Neuron (in vitro differentiated cells): ENCODE measurements at regions not wholly inside any gene's neighbourhood (a gene's known extent, or its start where the extent isn't known, plus 50 kb on each side); places are given as distances from the start of the nearest gene placed in this dataset.
A peak's percentile ranks its signal among the peaks of the same experiment; 100 is the strongest.
"Not testable (repeated sequence)": the region's sequence is repeated elsewhere in the genome, so short reads cannot be mapped to it uniquely, and the experiment has no call there.

Experiments
- H2AFZ ChIP-seq: one replicate; pipeline ENCODE4 v1.6.1; 2013; ENCODE audit warnings: low read depth, mild to moderate bottlenecking, inconsistent platforms, low read length, moderate library complexity
- H3K27me3 ChIP-seq: one replicate; pipeline ENCODE4 v1.6.1; 2013; ENCODE audit warnings: low read length; ENCODE audit not compliant: insufficient read depth
- H3K36me3 ChIP-seq: one replicate; pipeline ENCODE4 v1.6.1; 2013; ENCODE audit warnings: low read length; ENCODE audit not compliant: insufficient read depth
- H3K4me1 ChIP-seq: one replicate; pipeline ENCODE4 v1.6.1; 2013; ENCODE audit warnings: low read length; ENCODE audit not compliant: insufficient read depth
- H3K4me3 ChIP-seq: 2 replicates; pipeline ENCODE4 v1.5.1; 2013; ENCODE audit warnings: mild to moderate bottlenecking, low read length, moderate library complexity
- H3K9me3 ChIP-seq: one replicate; pipeline ENCODE4 v1.6.1; 2013; ENCODE audit warnings: low read length

DNA sequence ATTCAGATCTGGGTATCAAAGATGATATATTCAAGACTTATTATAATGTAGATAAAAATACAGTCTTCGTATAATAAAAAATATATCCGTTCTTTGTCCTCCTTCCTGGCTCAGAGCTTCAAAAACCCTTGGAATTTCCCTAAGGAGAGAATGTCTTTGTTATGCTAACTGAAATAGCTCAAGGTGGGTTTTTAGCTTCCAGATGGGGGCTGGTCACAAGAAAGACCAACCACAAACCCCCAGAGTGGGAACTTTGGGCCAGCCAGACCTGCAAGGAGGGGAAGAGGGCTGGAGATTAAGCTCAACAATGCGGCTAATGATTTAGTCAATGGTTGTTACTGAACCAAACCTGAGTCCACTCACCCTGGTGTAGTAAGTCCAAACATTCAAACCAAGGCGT, 196.4 kb downstream of the SDHAF3 start:
- no peaks in the 10 kb centered on the region for H3K27me3 ChIP-seq
- H2AFZ ChIP-seq = no peak overlapping the region
- peaks cover 8% of the 10 kb centered on the region for H3K9me3 ChIP-seq
- H3K36me3 ChIP-seq = no peaks in the 10 kb centered on the region
- peaks cover 3% of the 10 kb centered on the region for H3K4me1 ChIP-seq
- H3K4me3 ChIP-seq = no peak overlapping the region

DNA sequence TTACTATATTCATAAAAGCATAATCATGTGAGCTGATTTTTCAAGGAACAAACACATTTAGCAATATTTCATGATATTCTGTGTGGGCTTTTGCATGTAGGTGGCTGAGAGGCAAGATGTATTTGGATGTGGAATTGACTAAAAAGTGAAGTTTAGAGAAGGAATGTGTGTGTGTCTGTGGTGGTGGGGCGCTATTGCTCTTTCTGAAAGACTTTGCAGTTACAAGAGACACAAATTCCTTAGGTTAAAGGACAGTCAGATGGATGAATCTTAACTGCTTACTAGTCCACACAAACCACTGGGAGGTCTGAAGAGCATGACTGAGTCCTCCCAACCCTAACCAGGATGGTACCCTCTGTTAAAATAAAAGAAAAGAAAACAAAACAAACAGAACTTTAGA, 200.1 kb downstream of the SDHAF3 start:
- Histone ChIP-seq H3K27me3 (no peaks in the 10 kb centered on the region), H3K36me3 (no peaks in the 10 kb centered on the region), H3K4me1 (peaks cover 3% of the 10 kb centered on the region), H3K4me3 (no peak overlapping the region), H2AFZ (no peak overlapping the region), H3K9me3 (peaks cover 8% of the 10 kb centered on the region)

DNA sequence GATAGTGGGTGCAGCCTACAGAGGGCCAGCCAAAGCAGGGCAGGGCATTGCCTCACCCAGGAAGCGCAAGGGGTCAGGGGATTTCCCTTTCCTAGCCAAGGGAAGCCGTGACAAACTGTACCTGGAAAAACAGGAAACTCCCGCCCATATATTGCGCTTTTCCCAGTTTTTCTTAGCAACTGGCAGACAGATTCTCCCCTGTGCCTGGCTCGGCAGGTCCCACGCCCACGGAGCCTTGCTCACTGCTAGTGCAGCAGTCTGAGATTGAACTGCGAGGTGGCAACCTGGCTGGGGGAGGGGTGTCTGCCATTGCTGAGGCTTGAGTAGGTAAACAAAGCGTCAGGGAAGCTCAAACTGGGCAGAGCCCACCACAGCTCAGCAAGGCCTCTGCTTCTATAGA, 212.4 kb downstream of the SDHAF3 start:
- not testable (repeated sequence) for H3K4me3 ChIP-seq, H2AFZ ChIP-seq

DNA sequence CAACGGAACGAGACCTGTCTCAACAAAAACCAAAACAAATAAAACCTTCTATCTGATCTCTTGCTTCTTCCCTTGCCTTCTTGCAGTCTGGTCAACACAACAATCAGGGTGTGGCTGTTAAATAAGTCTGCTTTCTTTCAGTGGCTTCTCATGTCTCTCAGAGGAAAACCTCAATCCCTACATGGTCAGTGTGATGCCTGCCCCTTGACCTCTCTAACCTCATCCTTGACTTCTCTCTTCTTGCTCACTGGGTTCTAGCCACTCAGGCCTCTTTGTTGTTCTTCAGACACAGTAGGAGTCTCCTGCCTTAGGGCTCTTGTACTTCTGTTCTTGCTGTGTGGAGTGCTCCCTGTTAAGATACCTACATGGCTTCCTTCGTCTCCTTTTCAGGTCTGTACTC, 220.4 kb downstream of the SDHAF3 start:
- H3K4me3 ChIP-seq = no peak overlapping the region
- no peaks in the 10 kb centered on the region for H3K36me3 ChIP-seq
- H3K4me1 ChIP-seq = peaks cover 2% of the 10 kb centered on the region
- H3K27me3 ChIP-seq = no peaks in the 10 kb centered on the region
- H2AFZ ChIP-seq = no peak overlapping the region
- H3K9me3 ChIP-seq = no peaks in the 10 kb centered on the region

More for the DNA sequence above, 212.4 kb downstream of the SDHAF3 start:
- not testable (repeated sequence) for H3K4me1 ChIP-seq, H3K36me3 ChIP-seq, H3K27me3 ChIP-seq, H3K9me3 ChIP-seq

DNA sequence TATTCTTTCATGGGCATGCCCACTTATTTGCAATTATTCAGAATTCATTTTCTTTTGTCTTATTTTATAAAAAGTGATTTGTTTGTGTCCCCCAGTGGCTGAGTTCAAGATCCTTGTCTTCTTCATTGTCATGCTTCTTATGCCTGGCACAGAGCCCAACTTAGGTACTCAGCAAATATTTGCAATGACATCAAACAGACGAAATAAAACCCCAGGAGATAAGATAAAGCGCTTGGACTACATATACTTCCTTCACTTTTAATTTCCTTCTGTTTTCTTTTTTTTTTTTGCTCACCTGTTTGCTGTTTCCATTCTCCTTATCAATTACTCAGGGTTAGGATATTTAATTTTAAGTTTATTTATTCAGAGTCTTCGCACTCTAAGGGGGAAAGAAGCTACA, 225.0 kb downstream of the SDHAF3 start:
- H3K9me3 ChIP-seq = no peaks in the 10 kb centered on the region
- no peaks in the 10 kb centered on the region for H3K36me3 ChIP-seq
- no peak overlapping the region for H2AFZ ChIP-seq
- H3K27me3 ChIP-seq = no peaks in the 10 kb centered on the region
- H3K4me3 ChIP-seq = no peak overlapping the region
- peaks cover 3% of the 10 kb centered on the region for H3K4me1 ChIP-seq

DNA sequence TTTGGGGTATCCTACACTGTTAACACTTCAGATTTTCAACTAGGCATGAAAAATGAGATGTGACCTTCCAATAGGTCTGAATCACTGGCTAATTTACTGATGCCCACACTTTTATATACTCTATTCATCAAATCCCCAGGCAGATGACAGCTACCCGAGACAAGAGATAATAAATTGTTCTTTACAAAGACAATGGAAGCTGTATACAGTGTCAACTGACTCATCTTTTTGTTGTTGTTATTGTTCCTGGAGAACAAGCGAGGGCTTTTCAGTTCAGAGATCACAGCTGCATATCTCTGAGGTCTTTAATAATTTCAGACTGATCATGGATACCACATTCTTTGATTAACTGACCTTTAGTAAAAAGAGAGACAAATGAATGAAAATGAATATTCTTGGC, 228.9 kb downstream of the SDHAF3 start:
- peaks cover 2% of the 10 kb centered on the region for H3K9me3 ChIP-seq
- H3K36me3 ChIP-seq = no peaks in the 10 kb centered on the region
- H3K4me1 ChIP-seq = peaks cover 3% of the 10 kb centered on the region

DNA sequence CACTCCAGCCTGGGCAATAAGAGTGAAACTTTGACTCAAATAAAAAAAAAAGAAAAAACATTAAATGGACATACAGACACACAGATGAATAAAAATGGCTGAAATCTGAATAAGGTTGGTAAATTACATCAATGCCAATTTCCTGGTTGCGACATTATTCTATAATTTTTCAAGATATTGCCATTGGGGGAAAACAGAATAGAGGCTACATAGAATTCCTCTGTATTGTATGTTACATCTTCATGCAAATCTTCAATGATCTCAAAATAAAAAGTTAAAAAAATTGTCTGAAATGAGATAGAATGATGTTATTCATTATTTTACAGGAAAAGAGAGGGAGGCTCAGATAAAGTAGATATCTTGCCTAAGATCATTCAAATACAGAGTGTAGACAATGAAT, 234.0 kb downstream of the SDHAF3 start:
- peaks cover 2% of the 10 kb centered on the region for H3K9me3 ChIP-seq

More for the DNA sequence above, 228.9 kb downstream of the SDHAF3 start:
- Histone ChIP-seq H3K27me3 (no peaks in the 10 kb centered on the region), H3K4me3 (no peak overlapping the region), H2AFZ (peak overlapping the region; percentile 26)

DNA sequence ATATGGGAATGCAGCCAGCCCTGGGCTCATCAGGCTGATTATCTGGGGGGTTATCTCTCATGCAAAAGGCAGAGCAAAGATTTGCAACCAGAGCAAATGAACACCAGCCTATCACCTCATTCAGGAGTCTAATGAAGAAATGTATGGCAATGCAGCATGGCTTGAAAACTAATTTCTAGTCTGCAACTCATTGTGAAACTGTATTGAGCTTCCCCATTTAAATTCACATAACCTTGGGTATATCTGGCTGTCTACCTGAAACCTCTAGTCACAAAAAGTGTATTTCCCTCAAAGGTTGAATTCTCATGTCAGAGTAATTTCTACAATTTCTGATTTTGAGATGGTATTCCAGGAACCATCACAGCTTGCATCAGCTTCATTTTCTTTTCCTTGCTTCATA, 240.0 kb downstream of the SDHAF3 start:
- no peak overlapping the region for H3K4me3 ChIP-seq
- H3K27me3 ChIP-seq = no peaks in the 10 kb centered on the region
- no peaks in the 10 kb centered on the region for H3K9me3 ChIP-seq
- H2AFZ ChIP-seq = no peak overlapping the region
- H3K4me1 ChIP-seq = peaks cover 2% of the 10 kb centered on the region
- no peaks in the 10 kb centered on the region for H3K36me3 ChIP-seq

More for the DNA sequence above, 234.0 kb downstream of the SDHAF3 start:
- Histone ChIP-seq H3K27me3 (no peaks in the 10 kb centered on the region), H3K4me1 (peaks cover under 1% of the 10 kb centered on the region), H3K36me3 (no peaks in the 10 kb centered on the region), H2AFZ (no peak overlapping the region), H3K4me3 (no peak overlapping the region)

DNA sequence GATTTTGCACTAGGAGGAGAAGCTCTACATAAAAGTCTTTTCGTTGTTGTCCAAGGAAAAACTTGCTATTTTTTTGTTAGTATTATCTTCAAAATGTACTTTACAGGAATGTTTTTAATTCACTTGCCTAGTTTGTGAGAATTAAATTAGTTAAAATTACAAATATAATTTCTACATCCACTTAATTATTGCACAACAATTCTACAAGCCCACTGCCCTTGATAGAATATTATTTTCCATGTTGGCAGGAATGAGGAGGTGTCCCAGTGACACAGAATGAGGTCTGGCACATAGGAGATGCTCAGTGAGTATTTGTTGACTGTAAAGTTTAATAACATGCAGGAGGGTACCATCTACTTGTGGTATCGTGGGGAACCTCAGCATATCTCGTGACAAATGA, 255.4 kb downstream of the SDHAF3 start:
- H3K27me3 ChIP-seq = no peaks in the 10 kb centered on the region
- peaks cover 37% of the 10 kb centered on the region for H3K4me1 ChIP-seq
- H3K9me3 ChIP-seq = no peaks in the 10 kb centered on the region
- H3K36me3 ChIP-seq = no peaks in the 10 kb centered on the region
- no peak overlapping the region for H3K4me3 ChIP-seq
- H2AFZ ChIP-seq = no peak overlapping the region

DNA sequence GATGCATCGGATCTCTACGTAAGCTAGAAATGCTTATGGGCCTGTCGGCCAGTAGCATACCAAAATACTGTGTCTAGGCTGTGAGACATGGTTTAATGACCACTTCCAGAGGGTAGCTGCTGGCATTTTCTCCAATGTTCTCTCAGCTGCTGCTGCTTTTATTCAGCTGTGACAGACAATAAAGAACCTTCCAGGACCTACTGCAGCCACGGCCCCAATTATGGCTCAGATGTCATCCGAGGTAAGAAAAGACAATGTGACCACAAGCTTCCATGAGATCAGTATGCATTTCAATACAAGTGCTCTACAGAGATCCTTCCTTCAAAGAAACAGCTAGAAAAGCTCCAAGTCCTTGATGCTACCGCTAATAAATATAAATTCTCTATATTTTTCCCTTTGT, 256.2 kb downstream of the SDHAF3 start:
- no peaks in the 10 kb centered on the region for H3K27me3 ChIP-seq

DNA sequence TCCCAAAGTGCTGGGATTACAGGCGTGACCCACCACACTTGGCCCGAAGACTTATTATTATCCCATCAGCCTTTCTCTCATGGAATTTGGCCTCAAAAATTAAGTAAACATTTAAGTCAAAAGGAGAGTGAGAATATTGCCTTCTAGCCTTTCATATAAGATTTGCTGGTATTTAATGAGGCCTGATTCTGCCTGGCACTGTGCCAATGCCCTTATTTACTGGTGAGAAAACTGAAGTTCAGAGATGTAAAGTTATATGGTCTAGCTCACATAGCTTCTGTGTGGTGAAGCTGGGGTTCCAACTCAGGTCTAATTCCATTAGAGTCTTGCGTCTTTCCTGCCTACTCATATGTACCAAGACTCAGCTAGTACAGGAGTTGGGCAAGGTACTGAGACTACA, 260.2 kb downstream of the SDHAF3 start:
- Histone ChIP-seq H2AFZ (no peak overlapping the region), H3K4me3 (no peak overlapping the region), H3K36me3 (no peaks in the 10 kb centered on the region), H3K9me3 (no peaks in the 10 kb centered on the region), H3K4me1 (peaks cover 19% of the 10 kb centered on the region), H3K27me3 (no peaks in the 10 kb centered on the region)

More for the DNA sequence above, 256.2 kb downstream of the SDHAF3 start:
- Histone ChIP-seq H3K4me3 (no peak overlapping the region), H3K4me1 (peaks cover 37% of the 10 kb centered on the region), H3K36me3 (no peaks in the 10 kb centered on the region), H2AFZ (peak overlapping the region; percentile 13), H3K9me3 (no peaks in the 10 kb centered on the region)

DNA sequence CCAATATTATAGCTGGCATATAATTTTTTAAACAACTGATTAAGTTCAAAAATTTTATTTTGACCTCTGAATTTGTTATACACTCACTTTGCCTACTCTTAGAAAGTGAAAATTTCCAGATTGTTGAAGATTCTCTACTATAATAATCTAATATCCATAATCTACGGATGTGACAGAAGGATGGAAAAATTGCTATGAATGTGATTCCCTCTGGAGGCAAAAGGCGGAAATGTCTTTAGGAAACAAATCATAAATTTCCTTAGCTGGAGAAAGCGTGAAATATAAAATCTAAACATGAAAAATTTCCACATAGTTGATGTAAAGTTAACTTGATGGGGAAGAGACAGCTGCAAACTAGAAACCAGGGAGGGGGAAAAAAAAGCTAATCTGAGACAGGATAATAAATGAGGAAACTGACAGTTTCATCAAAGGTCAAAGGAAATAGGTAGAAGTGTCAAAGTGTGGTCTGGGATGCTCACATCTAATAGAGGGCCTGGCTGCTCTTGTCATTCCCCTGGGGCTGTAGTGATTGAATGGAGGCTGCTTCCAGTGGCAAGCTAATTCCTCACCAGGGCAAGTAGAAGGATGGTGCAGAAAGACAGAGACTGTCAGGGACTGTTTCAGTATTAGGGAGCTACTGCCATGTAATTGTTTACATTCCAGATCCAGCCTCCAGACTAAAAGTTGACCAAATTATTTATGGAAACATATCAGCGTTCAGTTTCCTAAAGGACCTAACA, 264.5 kb downstream of the SDHAF3 start:
- H3K27me3 ChIP-seq = no peaks in the 10 kb centered on the region
- H3K4me3 ChIP-seq = no peak overlapping the region
- H3K36me3 ChIP-seq = no peaks in the 10 kb centered on the region
- H3K9me3 ChIP-seq = no peaks in the 10 kb centered on the region
- peaks cover 5% of the 10 kb centered on the region for H3K4me1 ChIP-seq
- no peak overlapping the region for H2AFZ ChIP-seq

DNA sequence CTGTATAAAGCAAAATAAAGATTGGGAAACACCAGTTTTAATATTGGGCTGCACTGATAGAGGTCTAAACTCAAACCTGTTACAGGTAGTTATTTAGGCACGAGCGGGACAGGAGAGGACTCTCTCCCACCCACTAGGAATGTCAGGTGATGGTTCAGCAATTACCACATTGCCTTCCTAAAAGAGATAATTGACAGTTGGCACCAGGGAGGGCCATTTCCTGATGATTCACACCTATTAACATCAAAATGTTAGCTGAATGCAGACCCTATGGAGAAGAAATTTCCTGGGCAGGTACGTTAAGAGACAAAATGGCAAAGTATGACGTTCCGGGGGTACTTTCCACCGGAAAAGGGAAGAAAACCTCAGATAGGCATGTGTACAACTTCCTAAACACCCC, 272.6 kb downstream of the SDHAF3 start:
- Histone ChIP-seq H3K27me3 (no peaks in the 10 kb centered on the region), H3K9me3 (peaks cover 3% of the 10 kb centered on the region), H3K4me3 (no peak overlapping the region), H2AFZ (no peak overlapping the region), H3K4me1 (no peaks in the 10 kb centered on the region), H3K36me3 (no peaks in the 10 kb centered on the region)
